GM10266 (cell line): ENCODE measurements at regions not wholly inside any gene's neighbourhood (a gene's known extent, or its start where the extent isn't known, plus 50 kb on each side); places are given as distances from the start of the nearest gene placed in this dataset.

Experiments used
- DNase-seq: peaks from one replicate; pipeline ENCODE4 v3.0.0; 2012; ENCODE audit errors: extremely low spot score
- CTCF ChIP-seq: IDR thresholded peaks from 2 replicates; pipeline ENCODE4 v1.5.1; 2012; ENCODE audit warnings: mild to moderate bottlenecking, low read depth; ENCODE audit not compliant: control insufficient read depth, insufficient read depth; ENCODE audit errors: missing control alignments

- no peak for DNase-seq
- TF ChIP-seq CTCF = no peak
Measured at GRCh38 chr21:24339406-24339805, 1267.9 kb downstream of the MRPL39 start.

GRCh38 chr21:24336491-24336890 is 1270.8 kb downstream of the MRPL39 start:
- no peak for TF ChIP-seq CTCF

GRCh38 chr21:24323536-24323935 is 1283.7 kb downstream of the MRPL39 start:
- DNase-seq = no peak
- TF ChIP-seq CTCF = no peak

More at GRCh38 chr21:24336491-24336890, 1270.8 kb downstream of the MRPL39 start:
- no peak for DNase-seq

GRCh38 chr21:24316277-24316922 is 1290.9 kb downstream of the MRPL39 start:
- DNase-seq = no peak
- TF ChIP-seq CTCF = no peak

- DNase-seq = no peak
- TF ChIP-seq CTCF = no peak
Measured at GRCh38 chr21:24310788-24311187, 1296.5 kb downstream of the MRPL39 start.

GRCh38 chr21:24308183-24308582 is 1299.1 kb downstream of the MRPL39 start:
- TF ChIP-seq CTCF = no peak

GRCh38 chr21:24302400-24302799 is 1304.9 kb downstream of the MRPL39 start:
- no peak for DNase-seq
- no peak for TF ChIP-seq CTCF

More at GRCh38 chr21:24308183-24308582, 1299.1 kb downstream of the MRPL39 start:
- DNase-seq = no peak
